IMR-90 (cell line): ENCODE measurements at regions not wholly inside any gene's neighbourhood (a gene's known extent, or its start where the extent isn't known, plus 50 kb on each side); places are given as distances from the start of the nearest gene placed in this dataset.

Experiments
- ATAC-seq: fragments of 200-7000 bp; cut with Tn5 transposase; 2 replicates; pipeline ENCODE4 v1.9.1; 2020; ENCODE audit warnings: low read depth, mild to moderate bottlenecking, moderate library complexity
- BruUV-seq: library from RNA; stranded (reverse); fragments of 400-500 nt; replicated peaks from 2 replicates; lab custom pipeline; 2021; lab: Mats Ljungman, UMichigan
- CTCF ChIA-PET: fragments of 300-600 bp; formaldehyde crosslinking; extraction: SDS; loops from one replicate; lab custom pipeline; 2021; ENCODE audit warnings: antibody characterized with exemption; lab: Yijun Ruan, JAX
- POLR2A ChIA-PET: fragments of 300-600 bp; sonication (Branson Sonifier 250); formaldehyde crosslinking; loops from one replicate; lab custom pipeline; 2022; ENCODE audit warnings: antibody characterized with exemption; ENCODE audit not compliant: unreplicated experiment; lab: Charles Lee
- DNase-seq: peaks from one replicate; pipeline ENCODE4 v3.0.0; 2013
- H2AFZ ChIP-seq: replicated peaks from 2 replicates; pipeline ENCODE3; 2013; ENCODE audit warnings: low read length, mild to moderate bottlenecking; ENCODE audit not compliant: poor library complexity
- H2AK5ac ChIP-seq: 2 replicates; pipeline ENCODE4 v1.6.1; 2013; ENCODE audit warnings: low read depth, low read length, inconsistent platforms
- H2AK9ac ChIP-seq: replicated peaks from 2 replicates; pipeline ENCODE3; 2013; ENCODE audit warnings: mild to moderate bottlenecking, low read depth, low read length, moderate library complexity; ENCODE audit not compliant: poor library complexity
- H2BK120ac ChIP-seq: 2 replicates; pipeline ENCODE4 v1.6.1; 2013; ENCODE audit warnings: low read depth, low read length, inconsistent platforms
- H2BK15ac ChIP-seq: 3 replicates; pipeline ENCODE4 v1.6.1; 2013; ENCODE audit warnings: low read depth, low read length, inconsistent platforms
- H2BK20ac ChIP-seq: 2 replicates; pipeline ENCODE4 v1.6.1; 2013; ENCODE audit warnings: low read depth, mild to moderate bottlenecking, inconsistent platforms, low read length, moderate library complexity
- H2BK5ac ChIP-seq: 2 replicates; pipeline ENCODE4 v1.6.1; 2013; ENCODE audit warnings: mild to moderate bottlenecking, low read depth, low read length, inconsistent platforms; ENCODE audit not compliant: poor library complexity, severe bottlenecking
- H3K14ac ChIP-seq: replicated peaks from 2 replicates; pipeline ENCODE4 v1.6.1; 2013; ENCODE audit warnings: low read depth, low read length, inconsistent platforms
- H3K18ac ChIP-seq: 2 replicates; pipeline ENCODE4 v1.6.1; 2013; ENCODE audit warnings: low read depth, low read length, control low read depth
- H3K23ac ChIP-seq: 2 replicates; pipeline ENCODE4 v1.6.1; 2013; ENCODE audit warnings: low read depth, low read length, inconsistent platforms
- H3K27ac ChIP-seq: 2 replicates; pipeline ENCODE4 v1.5.1; 2013; ENCODE audit warnings: mild to moderate bottlenecking, control low read depth, low read length; ENCODE audit not compliant: insufficient read depth
- H3K27me3 ChIP-seq: 2 replicates; pipeline ENCODE4 v1.6.1; 2013; ENCODE audit warnings: low read length; ENCODE audit not compliant: control insufficient read depth, insufficient read depth
- H3K36me3 ChIP-seq: 2 replicates; pipeline ENCODE4 v1.6.1; 2013; ENCODE audit warnings: low read length, mixed read lengths; ENCODE audit not compliant: control insufficient read depth, insufficient read depth
- H3K4ac ChIP-seq: 2 replicates; pipeline ENCODE4 v1.6.1; 2013; ENCODE audit warnings: low read depth, low read length, inconsistent platforms
- H3K4me1 ChIP-seq: 2 replicates; pipeline ENCODE4 v1.6.1; 2013; ENCODE audit warnings: low read length, mixed read lengths; ENCODE audit not compliant: control insufficient read depth, insufficient read depth
- H3K4me2 ChIP-seq: 2 replicates; pipeline ENCODE4 v1.6.1; 2013; ENCODE audit warnings: low read depth, mild to moderate bottlenecking, control low read depth, low read length, moderate library complexity
- H3K4me3 ChIP-seq: 2 replicates; pipeline ENCODE4 v1.5.1; 2013; ENCODE audit warnings: low read depth, mild to moderate bottlenecking, control low read depth, low read length, moderate library complexity; ENCODE audit not compliant: insufficient read depth
- H3K56ac ChIP-seq: 2 replicates; pipeline ENCODE4 v1.6.1; 2013; ENCODE audit warnings: low read length, inconsistent platforms; ENCODE audit not compliant: insufficient read depth; ENCODE audit errors: extremely low read depth
- H3K79me1 ChIP-seq, 2 experiments: 2 replicates each; pipeline ENCODE4 v1.6.1; 2013; ENCODE audit warnings: low read length in 2 of 2, inconsistent platforms in 1 of 2, low read depth in 1 of 2
- H3K9ac ChIP-seq: 2 replicates; pipeline ENCODE4 v1.6.1; 2013; ENCODE audit warnings: low read depth, low read length, control low read depth
- H3K9me1 ChIP-seq: 2 replicates; pipeline ENCODE4 v1.6.1; 2013; ENCODE audit warnings: low read length, inconsistent platforms; ENCODE audit not compliant: insufficient read depth
- H3K9me3 ChIP-seq: 2 replicates; pipeline ENCODE4 v1.6.1; 2013; ENCODE audit warnings: low read length; ENCODE audit not compliant: control insufficient read depth, insufficient read depth
- H4K20me1 ChIP-seq: 2 replicates; pipeline ENCODE4 v1.6.1; 2013; ENCODE audit warnings: low read length, inconsistent platforms; ENCODE audit not compliant: insufficient read depth
- H4K5ac ChIP-seq: 2 replicates; pipeline ENCODE4 v1.6.1; 2013; ENCODE audit warnings: mild to moderate bottlenecking, low read depth, low read length, control low read depth
- H4K8ac ChIP-seq, 2 experiments: 2 replicates each; pipeline ENCODE4 v1.6.1; 2013; ENCODE audit warnings: low read depth in 2 of 2, low read length in 2 of 2, control low read depth in 1 of 2, inconsistent platforms in 1 of 2
- H4K91ac ChIP-seq: 2 replicates; pipeline ENCODE4 v1.6.1; 2013; ENCODE audit warnings: low read depth, low read length, inconsistent platforms; ENCODE audit not compliant: insufficient read depth
- BHLHE40 ChIP-seq: fragments of 150-350 bp; IDR thresholded peaks from 2 replicates; pipeline ENCODE4 v1.6.1; 2016; ENCODE audit warnings: mild to moderate bottlenecking, low read depth, low read length
- CHD1 ChIP-seq: IDR thresholded peaks from 2 replicates; pipeline ENCODE4 v1.6.1; 2012; ENCODE audit warnings: low read depth, low read length, improper control_type of control experiment
- CTCF ChIP-seq: conservative IDR thresholded peaks from 2 replicates; pipeline ENCODE4 v1.5.1; 2012; ENCODE audit warnings: mild to moderate bottlenecking, low read depth, low read length, improper control_type of control experiment
- MAFK ChIP-seq: IDR thresholded peaks from 2 replicates; pipeline ENCODE4 v1.6.1; 2012; ENCODE audit warnings: low read depth, low read length, improper control_type of control experiment
- MXI1 ChIP-seq: IDR thresholded peaks from 2 replicates; pipeline ENCODE4 v1.6.1; 2012; ENCODE audit warnings: low read depth, mild to moderate bottlenecking, low read length, moderate library complexity, borderline replicate concordance
- POLR2A ChIP-seq: IDR thresholded peaks from 2 replicates; pipeline ENCODE4 v1.6.1; 2012; ENCODE audit warnings: mild to moderate bottlenecking, low read depth, low read length
- RAD21 ChIP-seq: IDR thresholded peaks from 2 replicates; pipeline ENCODE4 v1.6.1; 2012; ENCODE audit warnings: low read length, improper control_type of control experiment
- RCOR1 ChIP-seq: IDR thresholded peaks from 2 replicates; pipeline ENCODE4 v1.6.1; 2012; ENCODE audit warnings: mild to moderate bottlenecking, low read length, improper control_type of control experiment; ENCODE audit not compliant: insufficient replicate concordance
- RFX5 ChIP-seq: IDR thresholded peaks from 2 replicates; pipeline ENCODE4 v1.8.0; 2012; ENCODE audit warnings: low read depth, mild to moderate bottlenecking, low read length, moderate library complexity
- dilution Hi-C: fragments of 300-500 bp; cut with HindIII; formaldehyde crosslinking; loops from one replicate; pipeline ENCODE4 v1.14.3; 2018; ENCODE audit warnings: low sequenced_read_pairs; ENCODE audit not compliant: unreplicated experiment
- in situ Hi-C: fragments of 300-500 bp; cut with MboI; formaldehyde crosslinking; loops from 3 replicates; pipeline ENCODE4 v1.14.3; 2019; ENCODE audit warnings: low sequenced_read_pairs, inconsistent platforms, mixed read lengths
- intact Hi-C: fragments of 100-400 bp; cut with micrococcal nuclease; formaldehyde crosslinking; loops from 2 replicates; pipeline ENCODE4 v1.10.0; 2022

- no peak overlapping the region for H3K27ac ChIP-seq
- no peak overlapping the region for H2BK5ac ChIP-seq
- ChIA-PET CTCF (no interaction called here), POLR2A (no interaction called here)
- H2BK15ac ChIP-seq: no peak overlapping the region
- peaks cover 5% of the 10 kb centered on the region for H3K9me3 ChIP-seq
- H2AK5ac ChIP-seq: no peak overlapping the region
- TF ChIP-seq RAD21 (no peak), RFX5 (no peak), MAFK (no peak), BHLHE40 (no peak), MXI1 (no peak), CTCF (no peak), POLR2A (no peak), RCOR1 (no peak), CHD1 (no peak)
- in situ Hi-C loops: loop anchor here (25.0 kb wide), 1 partner anchor 102 kb away; no protein-coding TSS in a partner anchor
- H2AFZ ChIP-seq: no peak overlapping the region
- H3K4me2 ChIP-seq: no peak overlapping the region
- no peaks in the 10 kb centered on the region for H3K36me3 ChIP-seq
- no peak overlapping the region for H3K4me3 ChIP-seq
- no peaks in the 10 kb centered on the region for H3K27me3 ChIP-seq
- no peak overlapping the region for H4K91ac ChIP-seq
- no peak overlapping the region for H3K14ac ChIP-seq
- no peak for ATAC-seq
- H3K18ac ChIP-seq: no peak overlapping the region
- no peaks in the 10 kb centered on the region for H3K4me1 ChIP-seq
- no peak overlapping the region for H3K56ac ChIP-seq
- no peak overlapping the region for H4K5ac ChIP-seq
- H2BK120ac ChIP-seq: no peak overlapping the region
- dilution Hi-C loops: no loop called here
- BruUV-seq: no TSS peak
- no peaks in the 10 kb centered on the region for H3K9me1 ChIP-seq
- no peak overlapping the region for H3K23ac ChIP-seq
- intact Hi-C loops: no loop called here
- no peak for DNase-seq
- H2AK9ac ChIP-seq: no peak overlapping the region
- no peak overlapping the region for H3K4ac ChIP-seq
- H3K9ac ChIP-seq: no peak overlapping the region
- H4K8ac ChIP-seq: no peak overlapping the region
- H3K79me1 ChIP-seq: no peaks in the 10 kb centered on the region
- H2BK20ac ChIP-seq: no peak overlapping the region
- H4K20me1 ChIP-seq: no peaks in the 10 kb centered on the region
Measured at GRCh38 chr15:54810496-54810895, 386.2 kb downstream of the RSL24D1 start.
